GM08714 (cell line): ENCODE measurements at regions not wholly inside any gene's neighbourhood (a gene's known extent, or its start where the extent isn't known, plus 50 kb on each side); places are given as distances from the start of the nearest gene placed in this dataset.
"Not testable (repeated sequence)": the region's sequence is repeated elsewhere in the genome, so short reads cannot be mapped to it uniquely, and the experiment has no call there.

Source experiments
- H3K4me3 ChIP-seq: fragments of 200-500 bp; sonication (Bioruptor generic); 2 replicates; pipeline ENCODE4 v1.5.1; 2014; ENCODE audit warnings: mild to moderate bottlenecking, low read length, inconsistent platforms
- ZNF274 ChIP-seq: IDR thresholded peaks from 2 replicates; pipeline ENCODE4 v1.6.1; 2012; ENCODE audit warnings: mild to moderate bottlenecking, low read depth, low read length

GRCh38 chrX:54615109-54615508 is 85.1 kb downstream of the GNL3L start:
- H3K4me3 ChIP-seq, result no peak overlapping the region

GRCh38 chrX:54633641-54634040 is 103.6 kb downstream of the GNL3L start:
- no peak overlapping the region for H3K4me3 ChIP-seq
- TF ChIP-seq ZNF274, result no peak

More at GRCh38 chrX:54615109-54615508, 85.1 kb downstream of the GNL3L start:
- TF ChIP-seq ZNF274, result no peak

GRCh38 chrX:54639018-54639345 is 109.0 kb downstream of the GNL3L start:
- peak overlapping the region; percentile 23; the same call in 1 of the 2 replicates for H3K4me3 ChIP-seq
- TF ChIP-seq ZNF274, result no peak

GRCh38 chrX:54639346-54640102 is 109.5 kb downstream of the GNL3L start:
- peak overlapping the region; percentile 51; the same call in 1 of the 2 replicates for H3K4me3 ChIP-seq
- TF ChIP-seq ZNF274, result no peak

GRCh38 chrX:54640103-54640690 is 110.2 kb downstream of the GNL3L start:
- no peak for TF ChIP-seq ZNF274
- H3K4me3 ChIP-seq, result peak overlapping the region; percentile 8; the same call in 1 of the 2 replicates

- no peak overlapping the region for H3K4me3 ChIP-seq
- no peak for TF ChIP-seq ZNF274
Observed at GRCh38 chrX:54640736-54641135, 110.7 kb downstream of the GNL3L start.

- TF ChIP-seq ZNF274, result no peak
- no peak overlapping the region for H3K4me3 ChIP-seq
Observed at GRCh38 chrX:54641530-54641929, 111.5 kb downstream of the GNL3L start.

GRCh38 chrX:54647607-54648006 is 117.6 kb downstream of the GNL3L start:
- H3K4me3 ChIP-seq, result not testable (repeated sequence)

GRCh38 chrX:54659547-54659946 is 129.5 kb downstream of the GNL3L start:
- H3K4me3 ChIP-seq, result no peak overlapping the region
- TF ChIP-seq ZNF274, result no peak

- TF ChIP-seq ZNF274, result no peak
Observed at GRCh38 chrX:54675762-54676161, 122.3 kb downstream of the ITIH6 start.

GRCh38 chrX:54695231-54695630 is 102.8 kb downstream of the ITIH6 start:
- no peak overlapping the region for H3K4me3 ChIP-seq
- TF ChIP-seq ZNF274, result no peak

More at GRCh38 chrX:54675762-54676161, 122.3 kb downstream of the ITIH6 start:
- H3K4me3 ChIP-seq, result no peak overlapping the region

- no peak for TF ChIP-seq ZNF274
- H3K4me3 ChIP-seq, result no peak overlapping the region
Observed at GRCh38 chrX:54695816-54696487, 102.1 kb downstream of the ITIH6 start.
